Dermis microvascular lymphatic vessel endothelial cell (primary cell): ENCODE measurements at regions not wholly inside any gene's neighbourhood (a gene's known extent, or its start where the extent isn't known, plus 50 kb on each side); places are given as distances from the start of the nearest gene placed in this dataset.
"Not testable (repeated sequence)": the region's sequence is repeated elsewhere in the genome, so short reads cannot be mapped to it uniquely, and the experiment has no call there.

Experiments used
- DNase-seq, 2 donors: peaks; one replicate each; pipeline versions ENCODE4 v3.0.0 to v3.0.0-alpha.2; 2010; ENCODE audit warnings: low read depth in 2 of 2

GRCh38 chr12:67455236-67455635 lies 186.1 kb downstream of the CAND1 start:
- DNase-seq: no peak

GRCh38 chr12:67456431-67456901 lies 187.3 kb downstream of the CAND1 start:
- no peak for DNase-seq

GRCh38 chr12:67457136-67457535 lies 188.0 kb downstream of the CAND1 start:
- DNase-seq: no peak

- no peak for DNase-seq
These were observed 188.9 kb downstream of the CAND1 start for GRCh38 chr12:67457778-67458665.

- DNase-seq: no peak
These were observed 189.4 kb upstream of the DYRK2 start for GRCh38 chr12:67459173-67459572.

- DNase-seq: no peak
These were observed 189.0 kb upstream of the DYRK2 start for GRCh38 chr12:67459578-67459977.

- DNase-seq: no peak
These were observed 188.2 kb upstream of the DYRK2 start for GRCh38 chr12:67460388-67460787.

GRCh38 chr12:67468549-67469245 lies 179.8 kb upstream of the DYRK2 start:
- no peak for DNase-seq

GRCh38 chr12:67469666-67470065 lies 178.9 kb upstream of the DYRK2 start:
- DNase-seq: no peak

- DNase-seq: no peak
These were observed 176.7 kb upstream of the DYRK2 start for GRCh38 chr12:67471810-67472209.

- no peak for DNase-seq
These were observed 176.0 kb upstream of the DYRK2 start for GRCh38 chr12:67472539-67472938.

GRCh38 chr12:67474934-67475620 lies 173.5 kb upstream of the DYRK2 start:
- no peak for DNase-seq

GRCh38 chr12:67475725-67476124 lies 172.8 kb upstream of the DYRK2 start:
- no peak for DNase-seq

- DNase-seq: no peak
These were observed 170.8 kb upstream of the DYRK2 start for GRCh38 chr12:67477681-67478265.

GRCh38 chr12:67482751-67483661 lies 165.5 kb upstream of the DYRK2 start:
- DNase-seq: no peak

- no peak for DNase-seq
These were observed 164.5 kb upstream of the DYRK2 start for GRCh38 chr12:67483871-67484554.

GRCh38 chr12:67484791-67485480 lies 163.6 kb upstream of the DYRK2 start:
- no peak for DNase-seq

GRCh38 chr12:67486671-67487070 lies 161.9 kb upstream of the DYRK2 start:
- DNase-seq: no peak

GRCh38 chr12:67488349-67488748 lies 160.2 kb upstream of the DYRK2 start:
- not testable (repeated sequence) for DNase-seq
